Small intestine (tissue), 7 donors: ENCODE measurements at regions not wholly inside any gene's neighbourhood (a gene's known extent, or its start where the extent isn't known, plus 50 kb on each side); places are given as distances from the start of the nearest gene placed in this dataset.

Experiments used
- DNase-seq, 2 donors: peaks; one replicate each; pipeline versions ENCODE4 v3.0.0 to v3.0.0-alpha.2; 2013
- FAIRE-seq: peaks from 2 replicates; lab custom pipeline; 2012; peaks lifted over from hg19 to GRCh38; lab: Jason Lieb, UNC
- H3K27ac ChIP-seq, 3 donors: one replicate each; pipeline ENCODE4 v1.5.1; 2013; ENCODE audit warnings: low read length in 2 of 3, mild to moderate bottlenecking in 2 of 3, control low read depth in 1 of 3, inconsistent platforms in 1 of 3, low read depth in 1 of 3, moderate library complexity in 1 of 3
- H3K27me3 ChIP-seq, 3 donors: one replicate each; pipeline ENCODE4 v1.6.1; 2013; ENCODE audit warnings: low read length in 3 of 3, inconsistent platforms in 1 of 3; ENCODE audit not compliant: control insufficient read depth in 3 of 3, insufficient read depth in 3 of 3
- H3K36me3 ChIP-seq, 3 donors: one replicate each; pipeline ENCODE4 v1.6.1; 2013; ENCODE audit warnings: low read length in 3 of 3, inconsistent platforms in 1 of 3, low read depth in 1 of 3, mild to moderate bottlenecking in 1 of 3, moderate library complexity in 1 of 3; ENCODE audit not compliant: control insufficient read depth in 3 of 3, insufficient read depth in 2 of 3
- H3K4me1 ChIP-seq, 3 donors: one replicate each; pipeline ENCODE4 v1.6.1; 2013; ENCODE audit warnings: low read length in 2 of 3, inconsistent platforms in 1 of 3, low read depth in 1 of 3, mild to moderate bottlenecking in 1 of 3, moderate library complexity in 1 of 3; ENCODE audit not compliant: control insufficient read depth in 3 of 3, insufficient read depth in 2 of 3
- H3K4me3 ChIP-seq, 3 donors: one replicate each; pipeline ENCODE4 v1.5.1; 2013; ENCODE audit warnings: low read length in 3 of 3, control low read depth in 1 of 3, inconsistent platforms in 1 of 3, low read depth in 1 of 3, mild to moderate bottlenecking in 1 of 3, moderate library complexity in 1 of 3
- H3K9me3 ChIP-seq, 2 donors: one replicate each; pipeline ENCODE4 v1.6.1; 2013; ENCODE audit warnings: low read depth in 1 of 2, low read length in 1 of 2; ENCODE audit not compliant: control insufficient read depth in 2 of 2, insufficient read depth in 1 of 2
- WGBS, 3 donors: extraction: QIAGEN DNeasy Blood & Tissue Kit; methylation state at CpG; one replicate each; pipeline ENCODE4 v1.1.7; 2013; 5-methylcytosine and 5-hydroxymethylcytosine counted together
- donor health status: healthy with polysubstance abuse.
- donor health status: control.
- donor health status: control.
- donor health status: Bipolar disorder and iron deficiency.
- donor health status: healthy.

DNA sequence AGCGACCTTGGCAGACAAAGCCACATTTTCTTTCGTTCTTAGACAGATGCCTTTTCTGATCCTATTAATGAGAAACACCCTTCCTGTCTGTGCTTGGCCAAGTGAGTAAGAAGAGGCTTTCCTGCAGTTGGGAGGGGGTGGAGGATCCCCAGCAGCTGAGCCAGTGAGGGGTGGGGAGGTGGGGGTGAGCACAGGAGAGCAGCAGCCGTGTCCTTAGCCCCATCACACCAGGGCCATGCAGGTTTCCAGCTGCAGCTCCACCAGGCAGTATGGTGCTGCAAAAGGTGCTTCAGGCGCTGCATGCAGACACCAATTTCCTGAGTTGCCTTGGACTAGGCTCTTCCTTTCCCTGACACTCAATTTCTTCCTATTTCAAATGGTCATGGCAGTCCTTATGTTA, 123.3 kb upstream of the SIX2 start:
- no peak for DNase-seq
- WGBS, 3 donors, result 81 to 86% (median 85%) methylated on average over 4 of the region's 4 CpGs

DNA sequence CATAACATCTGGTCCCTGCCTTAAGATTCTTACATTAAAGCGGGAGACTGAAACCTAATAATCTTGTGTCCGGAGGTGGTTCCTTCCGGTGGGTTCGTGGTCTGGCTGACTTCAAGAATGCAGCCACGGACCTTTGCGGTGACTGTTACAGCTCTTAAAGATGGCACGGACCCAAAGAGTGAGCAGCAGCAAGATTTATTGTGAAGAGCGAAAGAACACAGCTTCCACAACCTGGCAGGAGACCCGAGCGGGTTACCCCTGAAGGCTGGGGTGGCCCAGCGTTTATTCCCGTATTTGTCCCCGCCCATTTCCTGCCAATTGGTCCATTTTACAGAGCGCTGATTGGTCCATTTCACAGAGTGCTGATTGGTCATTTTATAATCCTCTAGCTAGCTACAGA, 122.3 kb upstream of the SIX2 start:
- Histone ChIP-seq H3K36me3 (no peaks in the 10 kb centered on the region), H3K27me3 (peaks cover 0 to 12% (median 0%) of the 10 kb centered on the region in 3 donors), H3K4me3 (no peak overlapping the region), H3K4me1 (no peaks in the 10 kb centered on the region), H3K27ac (no peak overlapping the region), H3K9me3 (no peaks in the 10 kb centered on the region)
- FAIRE-seq (no peak), DNase-seq (no peak)
- 73 to 83% (median 77%) methylated on average over 14 of the region's 14 CpGs for WGBS, 3 donors

More for the DNA sequence above, 123.3 kb upstream of the SIX2 start:
- Histone ChIP-seq H3K27ac (no peak overlapping the region), H3K4me1 (no peaks in the 10 kb centered on the region), H3K9me3 (no peaks in the 10 kb centered on the region), H3K36me3 (no peaks in the 10 kb centered on the region), H3K4me3 (no peak overlapping the region), H3K27me3 (peaks cover 0 to 12% (median 0%) of the 10 kb centered on the region in 3 donors)
- no peak for FAIRE-seq

DNA sequence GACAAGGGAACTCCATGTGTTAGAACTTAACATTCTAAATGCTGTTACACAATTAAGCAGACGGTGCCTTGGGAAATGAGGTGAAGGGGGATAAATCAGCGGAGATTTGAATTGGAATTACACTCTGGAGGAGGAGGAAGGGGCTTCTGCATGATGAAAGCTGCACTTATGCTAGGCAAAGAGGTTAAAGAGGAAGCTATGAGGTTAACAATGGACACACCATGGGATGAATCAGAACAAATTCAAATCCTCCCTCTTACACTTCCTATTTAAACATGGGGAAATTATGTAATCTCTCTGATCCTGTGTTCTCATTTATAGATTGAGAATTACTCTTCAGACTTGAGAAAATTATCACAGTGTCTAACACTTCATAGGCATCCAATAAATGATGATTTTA, 121.5 kb upstream of the SIX2 start:
- FAIRE-seq, result no peak
- no peak overlapping the region for H3K4me3 ChIP-seq
- no peaks in the 10 kb centered on the region for H3K9me3 ChIP-seq
- H3K27ac ChIP-seq, result no peak overlapping the region
- no peaks in the 10 kb centered on the region for H3K4me1 ChIP-seq
- DNase-seq, result no peak
- no peaks in the 10 kb centered on the region for H3K36me3 ChIP-seq
- 82 to 85% (median 83%) methylated on average over 2 of the region's 2 CpGs for WGBS, 3 donors
- H3K27me3 ChIP-seq, result peaks cover 0 to 10% (median 0%) of the 10 kb centered on the region in 3 donors

DNA sequence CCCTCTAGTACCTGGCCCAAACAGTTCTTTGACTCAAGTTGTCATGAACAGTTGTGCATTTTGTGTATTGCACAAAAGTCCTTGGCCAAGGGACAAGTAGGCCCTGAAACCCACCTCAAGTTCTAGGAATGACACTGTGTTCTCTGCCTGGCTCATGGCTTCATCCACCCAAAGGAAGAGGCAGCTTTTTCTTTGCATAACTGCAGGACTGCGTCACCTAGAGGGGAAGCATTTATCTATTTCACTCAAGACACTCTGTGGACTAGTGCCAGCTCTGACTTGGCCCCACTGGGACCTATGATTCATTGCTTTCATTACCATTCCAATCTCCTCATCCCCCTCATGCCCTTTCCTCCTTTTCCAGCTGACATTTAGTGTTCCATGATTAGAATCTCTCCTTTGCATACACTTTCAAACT, 119.3 kb upstream of the SIX2 start:
- no peak for DNase-seq
- WGBS, 3 donors, result 71% methylated on average over 1 of the region's 1 CpG
- no peak for FAIRE-seq

DNA sequence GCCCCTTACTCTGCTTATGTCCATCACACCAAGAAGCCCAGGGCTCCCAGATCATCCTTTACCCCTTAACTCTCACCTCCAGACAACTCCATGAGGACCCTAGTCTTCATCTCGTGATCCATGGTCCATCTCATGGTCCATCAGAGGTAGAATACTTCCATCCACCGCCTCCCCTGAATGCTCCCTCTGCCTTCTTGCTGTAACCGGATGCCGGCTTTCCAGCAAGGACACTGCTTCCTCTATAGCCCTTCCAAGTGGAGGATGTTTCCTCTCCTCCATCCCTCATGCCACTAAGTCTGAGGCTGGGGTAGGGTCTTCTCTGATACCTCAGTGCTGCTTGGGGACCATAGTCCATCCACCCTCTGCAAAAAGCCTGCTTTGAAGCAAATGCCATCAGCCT, 118.6 kb upstream of the SIX2 start:
- Histone ChIP-seq H3K9me3 (no peaks in the 10 kb centered on the region), H3K4me1 (no peaks in the 10 kb centered on the region), H3K36me3 (no peaks in the 10 kb centered on the region), H3K27me3 (peaks cover 0 to 9% (median 0%) of the 10 kb centered on the region in 3 donors), H3K27ac (no peak overlapping the region), H3K4me3 (no peak overlapping the region)
- no peak for FAIRE-seq
- 83 to 91% (median 84%) methylated on average over 4 of the region's 4 CpGs for WGBS, 3 donors
- DNase-seq, result no peak

More for the DNA sequence above, 119.3 kb upstream of the SIX2 start:
- H3K4me1 ChIP-seq, result no peaks in the 10 kb centered on the region
- no peaks in the 10 kb centered on the region for H3K36me3 ChIP-seq
- no peaks in the 10 kb centered on the region for H3K9me3 ChIP-seq
- H3K27me3 ChIP-seq, result peaks cover 0 to 6% (median 0%) of the 10 kb centered on the region in 3 donors
- no peak overlapping the region for H3K27ac ChIP-seq
- H3K4me3 ChIP-seq, result no peak overlapping the region

DNA sequence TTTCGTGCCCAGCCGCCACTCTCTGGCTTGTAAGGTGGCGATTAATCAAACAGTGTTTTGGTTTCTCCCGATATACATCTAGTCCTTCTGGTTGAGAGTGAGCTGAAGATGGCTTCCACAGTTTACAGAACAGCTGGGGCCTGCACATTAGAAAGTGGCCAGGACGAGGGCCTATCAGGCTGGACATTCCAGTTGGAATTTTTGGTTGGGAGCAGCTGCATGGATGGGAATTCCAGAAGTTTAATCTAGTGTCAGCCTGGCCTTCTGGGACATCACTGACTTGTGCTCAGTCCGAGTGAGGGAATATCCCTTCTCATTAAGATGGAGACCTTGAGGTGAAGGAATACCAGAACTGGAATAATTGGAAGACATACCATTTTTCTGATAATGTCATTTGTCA, 118.1 kb upstream of the SIX2 start:
- H3K27me3 ChIP-seq, result peaks cover 0 to 5% (median 0%) of the 10 kb centered on the region in 3 donors
- H3K9me3 ChIP-seq, result no peaks in the 10 kb centered on the region
- no peaks in the 10 kb centered on the region for H3K4me1 ChIP-seq
- H3K36me3 ChIP-seq, result no peaks in the 10 kb centered on the region
- WGBS, 3 donors, result 88 to 93% (median 89%) methylated on average over 6 of the region's 6 CpGs
- H3K27ac ChIP-seq, result no peak overlapping the region
- DNase-seq (no peak), FAIRE-seq (no peak)
- H3K4me3 ChIP-seq, result no peak overlapping the region

DNA sequence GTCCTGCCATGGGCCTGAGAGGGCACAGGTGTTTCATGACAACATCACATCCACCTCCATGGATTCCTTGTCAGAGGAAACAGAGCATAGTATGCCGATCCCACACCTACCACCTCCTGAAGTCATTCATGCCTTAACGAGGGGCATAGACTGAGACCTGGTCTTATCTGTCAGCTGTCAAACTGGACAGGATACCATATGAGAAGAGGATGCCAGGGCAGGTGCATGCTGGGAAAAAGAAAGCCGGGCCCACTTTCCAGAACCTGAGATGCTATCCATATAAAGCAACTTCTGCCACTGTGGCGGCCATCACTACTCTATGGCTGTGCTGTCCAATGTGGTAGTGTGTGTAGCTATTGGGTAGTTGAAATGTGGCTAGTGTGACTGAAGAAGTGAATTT, 116.0 kb upstream of the SIX2 start:
- no peak for FAIRE-seq
- Histone ChIP-seq H3K9me3 (no peaks in the 10 kb centered on the region), H3K4me3 (no peak overlapping the region), H3K27ac (no peak overlapping the region), H3K4me1 (no peaks in the 10 kb centered on the region), H3K36me3 (no peaks in the 10 kb centered on the region), H3K27me3 (peaks cover 0 to 5% (median 0%) of the 10 kb centered on the region in 3 donors)
- DNase-seq, result no peak
- WGBS, 3 donors, result 86 to 90% (median 90%) methylated on average over 4 of the region's 4 CpGs

DNA sequence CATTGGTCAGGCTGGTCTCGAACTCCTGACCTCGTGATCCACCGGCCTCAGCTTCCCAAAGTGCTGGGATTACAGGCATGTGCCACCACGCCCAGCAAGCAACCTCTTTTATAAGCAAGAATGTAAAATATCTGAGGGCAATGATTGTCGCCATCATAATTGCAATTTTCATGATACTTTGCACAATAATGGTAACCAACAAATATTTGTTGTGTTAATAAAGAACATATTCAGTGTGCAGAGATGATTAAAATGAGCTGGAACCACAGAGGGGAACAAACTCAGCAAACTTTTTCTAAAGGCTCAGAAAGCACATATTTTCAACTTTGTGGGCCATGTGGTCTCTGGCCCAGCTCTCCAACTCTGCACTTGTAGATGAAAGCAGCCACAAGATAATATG, 115.2 kb upstream of the SIX2 start:
- H3K9me3 ChIP-seq, result no peaks in the 10 kb centered on the region
- H3K4me1 ChIP-seq, result no peaks in the 10 kb centered on the region
- H3K36me3 ChIP-seq, result no peaks in the 10 kb centered on the region
- 88 to 92% (median 89%) methylated on average over 5 of the region's 5 CpGs for WGBS, 3 donors
- H3K27ac ChIP-seq, result no peak overlapping the region
- no peak for DNase-seq
- H3K27me3 ChIP-seq, result peaks cover 0 to 5% (median 0%) of the 10 kb centered on the region in 3 donors
- no peak for FAIRE-seq
- no peak overlapping the region for H3K4me3 ChIP-seq

DNA sequence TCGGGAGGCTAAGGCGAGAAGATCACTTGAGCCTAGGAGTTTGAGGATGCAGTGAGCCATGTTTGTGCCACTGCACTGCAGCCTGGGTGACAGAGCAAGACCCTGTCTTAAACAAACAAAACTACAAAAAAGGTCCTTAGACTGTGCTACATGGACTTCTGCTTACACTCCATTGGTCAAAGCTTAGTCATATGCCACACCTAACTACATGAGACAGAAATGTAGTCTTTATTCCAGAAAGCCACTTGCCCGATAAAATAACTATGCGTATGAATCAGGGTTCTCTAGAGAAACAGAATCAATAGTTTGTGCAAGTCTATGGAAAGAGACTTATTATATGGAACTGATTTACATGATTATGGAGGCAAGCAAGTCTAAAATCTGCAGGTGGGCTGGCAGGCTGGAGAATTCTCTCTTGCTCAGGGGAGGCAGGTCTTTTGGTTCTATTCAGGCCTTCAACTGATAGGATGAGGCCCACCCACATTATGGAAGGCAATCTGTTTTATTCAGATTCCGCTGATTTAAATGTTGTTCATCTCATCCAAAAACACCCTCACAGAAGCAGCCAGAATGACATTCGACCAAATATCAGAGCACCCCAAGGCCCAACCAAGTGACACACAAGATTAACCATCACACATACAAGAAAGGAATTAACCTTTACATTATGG, 114.4 kb upstream of the SIX2 start:
- Histone ChIP-seq H3K9me3 (no peaks in the 10 kb centered on the region), H3K36me3 (no peaks in the 10 kb centered on the region), H3K27me3 (peaks cover 0 to 5% (median 0%) of the 10 kb centered on the region in 3 donors), H3K27ac (no peak overlapping the region), H3K4me1 (no peaks in the 10 kb centered on the region), H3K4me3 (no peak overlapping the region)
- no peak for DNase-seq
- no peak for FAIRE-seq
- WGBS, 3 donors, result 85 to 95% (median 87%) methylated on average over 6 of the region's 6 CpGs
